Keratinocyte (primary cell): ENCODE measurements at regions not wholly inside any gene's neighbourhood (a gene's known extent, or its start where the extent isn't known, plus 50 kb on each side); places are given as distances from the start of the nearest gene placed in this dataset.

Experiments used
- DNase-seq: peaks from one replicate; pipeline ENCODE4 v3.0.0-alpha.2; 2011; ENCODE audit warnings: low read depth, missing footprints, low spot score
- FAIRE-seq: peaks from 2 replicates; lab custom pipeline; 2011; peaks lifted over from hg19 to GRCh38; lab: Jason Lieb, UNC
- H2AFZ ChIP-seq: 2 replicates; pipeline ENCODE4 v1.6.0; 2012; ENCODE audit warnings: low read length, control low read depth, inconsistent platforms; ENCODE audit not compliant: control insufficient read depth
- H3K27ac ChIP-seq: 2 replicates; pipeline ENCODE4 v1.5.1; 2011; ENCODE audit warnings: low read length; ENCODE audit not compliant: control insufficient read depth, insufficient read depth
- H3K27me3 ChIP-seq: 3 replicates; pipeline ENCODE4 v1.6.0; 2011; ENCODE audit warnings: low read length; ENCODE audit not compliant: control insufficient read depth, insufficient read depth; ENCODE audit errors: extremely low read depth
- H3K36me3 ChIP-seq, 2 experiments: 2 replicates in 1 of 2; 3 replicates in 1 of 2; pipeline ENCODE4 v1.5.1; 2011; ENCODE audit warnings: low read length in 2 of 2, mild to moderate bottlenecking in 1 of 2; ENCODE audit not compliant: control insufficient read depth in 2 of 2, insufficient read depth in 2 of 2; ENCODE audit errors: extremely low read depth in 1 of 2
- H3K4me1 ChIP-seq: 3 replicates; pipeline ENCODE4 v1.5.1; 2011; ENCODE audit warnings: low read length; ENCODE audit not compliant: control insufficient read depth, insufficient read depth; ENCODE audit errors: extremely low read depth
- H3K4me2 ChIP-seq: 3 replicates; pipeline ENCODE4 v1.6.0; 2011; ENCODE audit warnings: low read depth, low read length; ENCODE audit not compliant: control insufficient read depth, insufficient read depth; ENCODE audit errors: extremely low read depth
- H3K4me3 ChIP-seq, 3 experiments: fragments of 200-600 bp in 1 of 3; sonication (generic) in 1 of 3; 2 replicates in 2 of 3; 3 replicates in 1 of 3; pipeline ENCODE4 v1.5.1; 2011 to 2016; ENCODE audit warnings: low read length in 3 of 3, mild to moderate bottlenecking in 3 of 3, control low read depth in 2 of 3, inconsistent platforms in 1 of 3, low read depth in 1 of 3, mixed read lengths in 1 of 3, mixed run types in 1 of 3, moderate library complexity in 1 of 3; ENCODE audit not compliant: control insufficient read depth in 2 of 3, insufficient read depth in 2 of 3; ENCODE audit errors: extremely low read depth in 1 of 3
- H3K79me2 ChIP-seq: 2 replicates; pipeline ENCODE4 v1.6.0; 2012; ENCODE audit warnings: low read length; ENCODE audit not compliant: control insufficient read depth, insufficient read depth
- H3K9ac ChIP-seq: 3 replicates; pipeline ENCODE4 v1.6.0; 2011; ENCODE audit warnings: low read length; ENCODE audit not compliant: control insufficient read depth, insufficient read depth; ENCODE audit errors: extremely low read depth
- H3K9me1 ChIP-seq: 3 replicates; pipeline ENCODE4 v1.6.0; 2011; ENCODE audit warnings: low read length; ENCODE audit not compliant: control insufficient read depth, insufficient read depth; ENCODE audit errors: extremely low read depth
- H3K9me3 ChIP-seq: 2 replicates; pipeline ENCODE4 v1.5.1; 2012; ENCODE audit warnings: low read depth, low read length; ENCODE audit not compliant: control insufficient read depth
- H4K20me1 ChIP-seq: 3 replicates; pipeline ENCODE4 v1.6.0; 2011; ENCODE audit warnings: low read length; ENCODE audit not compliant: control insufficient read depth, insufficient read depth; ENCODE audit errors: extremely low read depth
- EZH2 ChIP-seq: IDR thresholded peaks from one replicate; pipeline ENCODE4 v1.6.1; 2012; ENCODE audit warnings: inconsistent platforms, mild to moderate bottlenecking, low read length, moderate library complexity
- dilution Hi-C: fragments of 300-500 bp; cut with MboI; formaldehyde crosslinking; loops from one replicate; pipeline ENCODE4 v1.7.0; 2020; ENCODE audit warnings: low sequenced_read_pairs; ENCODE audit not compliant: extremely low pct_ligation_motif_present
- TF ChIP-seq, protein P1 (sequence below), 3 experiments: IDR thresholded peaks in 1 of 3; conservative IDR thresholded peaks in 1 of 3; optimal IDR thresholded peaks in 1 of 3; 2 replicates in 2 of 3; 3 replicates in 1 of 3; pipeline versions ENCODE3 to v1.5.1; 2011; ENCODE audit warnings: low read length in 3 of 3, mild to moderate bottlenecking in 3 of 3, moderate library complexity in 2 of 3, control low read depth in 1 of 3, inconsistent platforms in 1 of 3; ENCODE audit not compliant: insufficient read depth in 2 of 3; ENCODE audit errors: extremely low read depth in 1 of 3

DNA sequence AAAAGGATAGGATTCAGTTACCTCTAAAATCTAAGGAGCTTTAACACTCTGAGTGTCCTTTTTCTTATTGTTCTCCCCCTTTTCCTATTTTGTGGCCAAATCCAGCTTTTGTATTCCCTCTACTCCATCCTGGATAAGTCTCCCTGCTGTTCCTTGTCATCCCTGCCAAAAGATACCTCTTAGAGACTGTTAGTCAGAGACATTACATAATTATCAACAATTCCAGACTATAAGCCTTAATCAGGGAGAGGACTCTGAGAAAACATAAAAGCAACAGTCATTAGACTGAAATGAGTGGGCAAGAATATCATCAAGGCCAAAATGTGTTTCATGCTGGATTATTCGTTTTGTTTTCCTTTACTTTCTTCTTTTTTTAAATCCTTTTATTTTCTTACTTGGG lies 206.9 kb downstream of the FAM47B start:
- Histone ChIP-seq H3K36me3 (no peaks in the 10 kb centered on the region), H3K4me2 (no peak overlapping the region), H3K4me3 (no peak overlapping the region), H3K9me1 (no peaks in the 10 kb centered on the region), H4K20me1 (no peaks in the 10 kb centered on the region), H3K4me1 (no peaks in the 10 kb centered on the region), H3K27me3 (no peaks in the 10 kb centered on the region), H2AFZ (no peak overlapping the region), H3K27ac (no peak overlapping the region), H3K79me2 (no peaks in the 10 kb centered on the region), H3K9me3 (no peaks in the 10 kb centered on the region), H3K9ac (no peak overlapping the region)
- no peak for TF ChIP-seq EZH2
- TF ChIP-seq, protein P1, sequence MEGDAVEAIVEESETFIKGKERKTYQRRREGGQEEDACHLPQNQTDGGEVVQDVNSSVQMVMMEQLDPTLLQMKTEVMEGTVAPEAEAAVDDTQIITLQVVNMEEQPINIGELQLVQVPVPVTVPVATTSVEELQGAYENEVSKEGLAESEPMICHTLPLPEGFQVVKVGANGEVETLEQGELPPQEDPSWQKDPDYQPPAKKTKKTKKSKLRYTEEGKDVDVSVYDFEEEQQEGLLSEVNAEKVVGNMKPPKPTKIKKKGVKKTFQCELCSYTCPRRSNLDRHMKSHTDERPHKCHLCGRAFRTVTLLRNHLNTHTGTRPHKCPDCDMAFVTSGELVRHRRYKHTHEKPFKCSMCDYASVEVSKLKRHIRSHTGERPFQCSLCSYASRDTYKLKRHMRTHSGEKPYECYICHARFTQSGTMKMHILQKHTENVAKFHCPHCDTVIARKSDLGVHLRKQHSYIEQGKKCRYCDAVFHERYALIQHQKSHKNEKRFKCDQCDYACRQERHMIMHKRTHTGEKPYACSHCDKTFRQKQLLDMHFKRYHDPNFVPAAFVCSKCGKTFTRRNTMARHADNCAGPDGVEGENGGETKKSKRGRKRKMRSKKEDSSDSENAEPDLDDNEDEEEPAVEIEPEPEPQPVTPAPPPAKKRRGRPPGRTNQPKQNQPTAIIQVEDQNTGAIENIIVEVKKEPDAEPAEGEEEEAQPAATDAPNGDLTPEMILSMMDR (optimal IDR thresholded peaks at IDR 0.05 in 1 of 3, IDR thresholded peaks at IDR 0.05 in 1 of 3, conservative IDR thresholded peaks at IDR 0.05 in 1 of 3; ENCODE audit: extremely low read depth in 1 of 3, insufficient read depth in 2 of 3, low read length in 3 of 3) = no peak
- dilution Hi-C loops = no loop called here
- DNase-seq (no peak), FAIRE-seq (no peak)

- no peaks in the 10 kb centered on the region for H3K9me1 ChIP-seq
- no peak for FAIRE-seq
- H3K4me1 ChIP-seq = no peaks in the 10 kb centered on the region
- H3K4me3 ChIP-seq = no peak overlapping the region
- no peak for TF ChIP-seq EZH2
- TF ChIP-seq, protein P1 (optimal IDR thresholded peaks at IDR 0.05 in 1 of 3, IDR thresholded peaks at IDR 0.05 in 1 of 3, conservative IDR thresholded peaks at IDR 0.05 in 1 of 3; ENCODE audit: extremely low read depth in 1 of 3, insufficient read depth in 2 of 3, low read length in 3 of 3) = no peak
- dilution Hi-C loops = no loop called here
- no peaks in the 10 kb centered on the region for H3K9me3 ChIP-seq
- H3K9ac ChIP-seq = no peak overlapping the region
- H3K27me3 ChIP-seq = no peaks in the 10 kb centered on the region
- H3K36me3 ChIP-seq = no peaks in the 10 kb centered on the region
- H3K4me2 ChIP-seq = no peak overlapping the region
- H3K79me2 ChIP-seq = no peaks in the 10 kb centered on the region
- no peak overlapping the region for H2AFZ ChIP-seq
- DNase-seq = no peak
- no peak overlapping the region for H3K27ac ChIP-seq
- H4K20me1 ChIP-seq = no peaks in the 10 kb centered on the region
These were observed 207.5 kb downstream of the FAM47B start for GRCh38 chrX:35150052-35150451.
